ENCODE measurements at regions not wholly inside any gene's neighbourhood (a gene's known extent, or its start where the extent isn't known, plus 50 kb on each side); places are given as distances from the start of the nearest gene placed in this dataset.
"Not testable (repeated sequence)": the region's sequence is repeated elsewhere in the genome, so short reads cannot be mapped to it uniquely, and the experiment has no call there.

- no peak for DNase-seq
These were observed 276.8 kb upstream of the C1orf174 start for GRCh38 chr1:4176841-4177240.

- no peak for DNase-seq
These were observed 277.5 kb upstream of the C1orf174 start for GRCh38 chr1:4177425-4178150.

- no peak for DNase-seq
These were observed 278.5 kb upstream of the C1orf174 start for GRCh38 chr1:4178501-4179113.

- DNase-seq: no peak
These were observed 280.1 kb upstream of the C1orf174 start for GRCh38 chr1:4179914-4180735.

GRCh38 chr1:4186486-4186885, 286.4 kb upstream of the C1orf174 start:
- DNase-seq: not testable (repeated sequence)

- no peak for DNase-seq
These were observed 303.4 kb upstream of the C1orf174 start for GRCh38 chr1:4203501-4203900.

GRCh38 chr1:4207183-4207582, 307.1 kb upstream of the C1orf174 start:
- no peak for DNase-seq

- no peak for DNase-seq
These were observed 308.0 kb upstream of the C1orf174 start for GRCh38 chr1:4207842-4208692.

- no peak for DNase-seq
These were observed 310.0 kb upstream of the C1orf174 start for GRCh38 chr1:4210043-4210442.

GRCh38 chr1:4212796-4213195, 312.7 kb upstream of the C1orf174 start:
- DNase-seq: no peak

GRCh38 chr1:4213366-4213973, 313.4 kb upstream of the C1orf174 start:
- DNase-seq: no peak

- DNase-seq: no peak
These were observed 314.8 kb upstream of the C1orf174 start for GRCh38 chr1:4214826-4215225.

GRCh38 chr1:4215391-4215790, 315.3 kb upstream of the C1orf174 start:
- no peak for DNase-seq

GRCh38 chr1:4216231-4216630, 316.2 kb upstream of the C1orf174 start:
- DNase-seq: no peak

GRCh38 chr1:4218619-4219018, 318.5 kb upstream of the C1orf174 start:
- DNase-seq: no peak

- DNase-seq: no peak
These were observed 319.0 kb upstream of the C1orf174 start for GRCh38 chr1:4219111-4219510.

GRCh38 chr1:4219826-4220225, 319.8 kb upstream of the C1orf174 start:
- no peak for DNase-seq

GRCh38 chr1:4220362-4220761, 320.3 kb upstream of the C1orf174 start:
- no peak for DNase-seq

- DNase-seq: no peak
These were observed 321.0 kb upstream of the C1orf174 start for GRCh38 chr1:4221107-4221506.

- DNase-seq: no peak
These were observed 324.8 kb upstream of the C1orf174 start for GRCh38 chr1:4224684-4225467.

GRCh38 chr1:4227986-4228385, 327.9 kb upstream of the C1orf174 start:
- no peak for DNase-seq

GRCh38 chr1:4253935-4254334, 353.9 kb upstream of the C1orf174 start:
- no peak for DNase-seq
